ENCODE measurements at regions not wholly inside any gene's neighbourhood (a gene's known extent, or its start where the extent isn't known, plus 50 kb on each side); places are given as distances from the start of the nearest gene placed in this dataset.

GRCh38 chr12:14187002-14187401, 178.5 kb upstream of the ATF7IP start:
- no peak for TF ChIP-seq EZH2 (IDR thresholded peaks at IDR 0.05; ENCODE audit: low read depth, unreplicated experiment)
- TF ChIP-seq, protein P1, sequence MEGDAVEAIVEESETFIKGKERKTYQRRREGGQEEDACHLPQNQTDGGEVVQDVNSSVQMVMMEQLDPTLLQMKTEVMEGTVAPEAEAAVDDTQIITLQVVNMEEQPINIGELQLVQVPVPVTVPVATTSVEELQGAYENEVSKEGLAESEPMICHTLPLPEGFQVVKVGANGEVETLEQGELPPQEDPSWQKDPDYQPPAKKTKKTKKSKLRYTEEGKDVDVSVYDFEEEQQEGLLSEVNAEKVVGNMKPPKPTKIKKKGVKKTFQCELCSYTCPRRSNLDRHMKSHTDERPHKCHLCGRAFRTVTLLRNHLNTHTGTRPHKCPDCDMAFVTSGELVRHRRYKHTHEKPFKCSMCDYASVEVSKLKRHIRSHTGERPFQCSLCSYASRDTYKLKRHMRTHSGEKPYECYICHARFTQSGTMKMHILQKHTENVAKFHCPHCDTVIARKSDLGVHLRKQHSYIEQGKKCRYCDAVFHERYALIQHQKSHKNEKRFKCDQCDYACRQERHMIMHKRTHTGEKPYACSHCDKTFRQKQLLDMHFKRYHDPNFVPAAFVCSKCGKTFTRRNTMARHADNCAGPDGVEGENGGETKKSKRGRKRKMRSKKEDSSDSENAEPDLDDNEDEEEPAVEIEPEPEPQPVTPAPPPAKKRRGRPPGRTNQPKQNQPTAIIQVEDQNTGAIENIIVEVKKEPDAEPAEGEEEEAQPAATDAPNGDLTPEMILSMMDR (conservative IDR thresholded peaks at IDR 0.05; ENCODE audit: low read depth in 2 of 2): no peak
- no peak for TF ChIP-seq POLR2AphosphoS5 (IDR thresholded peaks at IDR 0.05; ENCODE audit: low read depth)
- TF ChIP-seq, protein P2, sequence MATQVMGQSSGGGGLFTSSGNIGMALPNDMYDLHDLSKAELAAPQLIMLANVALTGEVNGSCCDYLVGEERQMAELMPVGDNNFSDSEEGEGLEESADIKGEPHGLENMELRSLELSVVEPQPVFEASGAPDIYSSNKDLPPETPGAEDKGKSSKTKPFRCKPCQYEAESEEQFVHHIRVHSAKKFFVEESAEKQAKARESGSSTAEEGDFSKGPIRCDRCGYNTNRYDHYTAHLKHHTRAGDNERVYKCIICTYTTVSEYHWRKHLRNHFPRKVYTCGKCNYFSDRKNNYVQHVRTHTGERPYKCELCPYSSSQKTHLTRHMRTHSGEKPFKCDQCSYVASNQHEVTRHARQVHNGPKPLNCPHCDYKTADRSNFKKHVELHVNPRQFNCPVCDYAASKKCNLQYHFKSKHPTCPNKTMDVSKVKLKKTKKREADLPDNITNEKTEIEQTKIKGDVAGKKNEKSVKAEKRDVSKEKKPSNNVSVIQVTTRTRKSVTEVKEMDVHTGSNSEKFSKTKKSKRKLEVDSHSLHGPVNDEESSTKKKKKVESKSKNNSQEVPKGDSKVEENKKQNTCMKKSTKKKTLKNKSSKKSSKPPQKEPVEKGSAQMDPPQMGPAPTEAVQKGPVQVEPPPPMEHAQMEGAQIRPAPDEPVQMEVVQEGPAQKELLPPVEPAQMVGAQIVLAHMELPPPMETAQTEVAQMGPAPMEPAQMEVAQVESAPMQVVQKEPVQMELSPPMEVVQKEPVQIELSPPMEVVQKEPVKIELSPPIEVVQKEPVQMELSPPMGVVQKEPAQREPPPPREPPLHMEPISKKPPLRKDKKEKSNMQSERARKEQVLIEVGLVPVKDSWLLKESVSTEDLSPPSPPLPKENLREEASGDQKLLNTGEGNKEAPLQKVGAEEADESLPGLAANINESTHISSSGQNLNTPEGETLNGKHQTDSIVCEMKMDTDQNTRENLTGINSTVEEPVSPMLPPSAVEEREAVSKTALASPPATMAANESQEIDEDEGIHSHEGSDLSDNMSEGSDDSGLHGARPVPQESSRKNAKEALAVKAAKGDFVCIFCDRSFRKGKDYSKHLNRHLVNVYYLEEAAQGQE (IDR thresholded peaks at IDR 0.05; ENCODE audit: unreplicated experiment): no peak
- no peak for TF ChIP-seq EZH2phosphoT487 (IDR thresholded peaks at IDR 0.05; ENCODE audit: unreplicated experiment)
- no peak for TF ChIP-seq JUNB (IDR thresholded peaks at IDR 0.05; ENCODE audit: unreplicated experiment)
- no peak for TF ChIP-seq CREB1 (CRISPR knock-in tag; IDR thresholded peaks at IDR 0.05; ENCODE audit: low read depth)
- TF ChIP-seq STAT1 (IDR thresholded peaks at IDR 0.05; ENCODE audit: unreplicated experiment): no peak
- no peak for TF ChIP-seq ZNF331 (CRISPR knock-in tag; IDR thresholded peaks at IDR 0.05; ENCODE audit: low read depth)
- TF ChIP-seq NANOG (IDR thresholded peaks at IDR 0.05; ENCODE audit: borderline replicate concordance): no peak

All from GM23338 (cell line).